ENCODE measurements at regions not wholly inside any gene's neighbourhood (a gene's known extent, or its start where the extent isn't known, plus 50 kb on each side); places are given as distances from the start of the nearest gene placed in this dataset.

- no peak for TF ChIP-seq ZBTB43 (CRISPR knock-in tag; IDR thresholded peaks at IDR 0.05)
- no peak for TF ChIP-seq RELA (CRISPR knock-in tag; IDR thresholded peaks at IDR 0.05; ENCODE audit: borderline replicate concordance)
- no peak for TF ChIP-seq ERG (CRISPR knock-in tag; IDR thresholded peaks at IDR 0.05)
- no peak for TF ChIP-seq ZNF232 (CRISPR knock-in tag; IDR thresholded peaks at IDR 0.05)
- no peak for TF ChIP-seq NFATC4 (CRISPR knock-in tag; IDR thresholded peaks at IDR 0.05)
- TF ChIP-seq TCF7 (CRISPR knock-in tag; IDR thresholded peaks at IDR 0.05; ENCODE audit: low read depth): no peak
- no peak for TF ChIP-seq ZNF138 (CRISPR knock-in tag; conservative IDR thresholded peaks at IDR 0.05)
- TF ChIP-seq NFE2L1 (CRISPR knock-in tag; IDR thresholded peaks at IDR 0.05): no peak
These were observed 99.7 kb downstream of the RAMP3 start (continued) for GRCh38 chr7:45257284-45257683.

- H3K36me3 Mint-ChIP-seq: peaks cover 13% of the 10 kb centered on the region
- TF ChIP-seq TP53 (CRISPR knock-in tag; IDR thresholded peaks at IDR 0.05) (no peak), USF1 (CRISPR knock-in tag; IDR thresholded peaks at IDR 0.05) (no peak), FOXJ3 (CRISPR knock-in tag; IDR thresholded peaks at IDR 0.05; ENCODE audit: borderline replicate concordance) (no peak), EMX1 (CRISPR knock-in tag; IDR thresholded peaks at IDR 0.05) (no peak), ZNF263 (CRISPR knock-in tag; IDR thresholded peaks at IDR 0.05; ENCODE audit: low read depth) (no peak), IRF1 (CRISPR knock-in tag; IDR thresholded peaks at IDR 0.05) (no peak), GRHL2 (CRISPR knock-in tag; IDR thresholded peaks at IDR 0.05; ENCODE audit: insufficient replicate concordance, severe bottlenecking) (no peak), ARID4B (CRISPR knock-in tag; IDR thresholded peaks at IDR 0.05; ENCODE audit: borderline replicate concordance) (no peak), MXD4 (CRISPR knock-in tag; IDR thresholded peaks at IDR 0.05; ENCODE audit: borderline replicate concordance) (no peak), ZNF396 (CRISPR knock-in tag; IDR thresholded peaks at IDR 0.05; ENCODE audit: borderline replicate concordance) (no peak)
- ATAC-seq (no peak), DNase-seq (ENCODE audit: low spot score) (no peak)
- ChIA-PET POLR2A (no interaction called here), CTCF (interaction anchor here (2.3 to 3.6 kb wide), 3 partner anchors 13 to 101 kb away, joined by 14 to 25 read pairs (median 21); partner anchors contain the start of gene RAMP3)
- H3K27ac Mint-ChIP-seq: no peak overlapping the region
- H3K4me3 Mint-ChIP-seq: no peak overlapping the region
- peaks cover 25% of the 10 kb centered on the region for H3K9me3 Mint-ChIP-seq
- H3K4me1 Mint-ChIP-seq: peaks cover 9% of the 10 kb centered on the region
- peaks cover 13% of the 10 kb centered on the region for H3K27me3 Mint-ChIP-seq (ENCODE audit: low read depth)
These were observed 101.1 kb downstream of the RAMP3 start for GRCh38 chr7:45258533-45259226.

All from WTC11 (cell line).